ENCODE measurements at regions not wholly inside any gene's neighbourhood (a gene's known extent, or its start where the extent isn't known, plus 50 kb on each side); places are given as distances from the start of the nearest gene placed in this dataset.

DNA sequence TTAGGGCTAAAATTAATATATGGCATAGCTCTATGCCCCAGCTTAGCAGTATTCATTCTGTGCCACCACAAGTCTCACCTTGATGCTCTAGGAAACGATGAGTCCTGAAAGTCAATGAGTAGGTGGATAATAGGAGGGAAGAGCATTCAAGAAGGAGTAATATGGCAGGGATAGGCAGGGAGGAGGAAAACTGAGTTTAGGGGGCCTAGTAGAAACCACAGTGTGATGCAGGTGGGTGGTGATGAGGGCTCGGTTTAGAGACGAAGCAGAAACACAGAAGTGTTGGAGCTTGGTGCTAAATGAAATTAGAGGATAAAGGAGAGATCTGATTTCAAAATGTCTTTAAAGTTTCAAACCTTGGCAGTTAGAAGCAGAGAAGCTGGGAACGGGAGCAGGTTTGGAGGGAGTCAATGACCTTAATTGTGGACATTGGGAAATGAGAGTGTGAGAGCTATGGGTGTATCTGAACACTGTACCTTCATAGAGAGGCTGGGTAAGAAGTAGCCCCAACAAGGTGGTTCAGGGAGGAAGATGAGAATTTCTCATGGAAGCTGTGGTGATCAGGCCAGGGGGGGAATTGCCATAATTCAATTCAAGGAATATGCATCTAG lies 144.7 kb upstream of the CPSF6 start:
- Histone ChIP-seq H3K4me2 (ENCODE audit: low read length) (no peak overlapping the region), H3K9me3 (ENCODE audit: insufficient read depth, low read length) (no peaks in the 10 kb centered on the region), H3K4me1 (ENCODE audit: low read length) (no peaks in the 10 kb centered on the region), H3K27ac (ENCODE audit: low read length) (no peak overlapping the region), H2AFZ (ENCODE audit: low read depth, low read length) (no peak overlapping the region), H3K79me2 (ENCODE audit: low read length) (no peaks in the 10 kb centered on the region), H3K27me3 (ENCODE audit: low read depth, low read length) (peaks cover 16% of the 10 kb centered on the region), H3K4me3 (ENCODE audit: low read length) (no peak overlapping the region), H4K20me1 (ENCODE audit: insufficient read depth, low read length) (no peaks in the 10 kb centered on the region), H3K9ac (ENCODE audit: low read length) (no peak overlapping the region), H3K36me3 (replicated peaks; ENCODE audit: low read depth, low read length) (no peaks in the 10 kb centered on the region)
- TF ChIP-seq, protein P1, sequence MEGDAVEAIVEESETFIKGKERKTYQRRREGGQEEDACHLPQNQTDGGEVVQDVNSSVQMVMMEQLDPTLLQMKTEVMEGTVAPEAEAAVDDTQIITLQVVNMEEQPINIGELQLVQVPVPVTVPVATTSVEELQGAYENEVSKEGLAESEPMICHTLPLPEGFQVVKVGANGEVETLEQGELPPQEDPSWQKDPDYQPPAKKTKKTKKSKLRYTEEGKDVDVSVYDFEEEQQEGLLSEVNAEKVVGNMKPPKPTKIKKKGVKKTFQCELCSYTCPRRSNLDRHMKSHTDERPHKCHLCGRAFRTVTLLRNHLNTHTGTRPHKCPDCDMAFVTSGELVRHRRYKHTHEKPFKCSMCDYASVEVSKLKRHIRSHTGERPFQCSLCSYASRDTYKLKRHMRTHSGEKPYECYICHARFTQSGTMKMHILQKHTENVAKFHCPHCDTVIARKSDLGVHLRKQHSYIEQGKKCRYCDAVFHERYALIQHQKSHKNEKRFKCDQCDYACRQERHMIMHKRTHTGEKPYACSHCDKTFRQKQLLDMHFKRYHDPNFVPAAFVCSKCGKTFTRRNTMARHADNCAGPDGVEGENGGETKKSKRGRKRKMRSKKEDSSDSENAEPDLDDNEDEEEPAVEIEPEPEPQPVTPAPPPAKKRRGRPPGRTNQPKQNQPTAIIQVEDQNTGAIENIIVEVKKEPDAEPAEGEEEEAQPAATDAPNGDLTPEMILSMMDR (IDR thresholded peaks at IDR 0.05; ENCODE audit: low read depth, low read length): no peak
- no peak for TF ChIP-seq EZH2phosphoT487 (IDR thresholded peaks at IDR 0.05; ENCODE audit: low read depth)

DNA sequence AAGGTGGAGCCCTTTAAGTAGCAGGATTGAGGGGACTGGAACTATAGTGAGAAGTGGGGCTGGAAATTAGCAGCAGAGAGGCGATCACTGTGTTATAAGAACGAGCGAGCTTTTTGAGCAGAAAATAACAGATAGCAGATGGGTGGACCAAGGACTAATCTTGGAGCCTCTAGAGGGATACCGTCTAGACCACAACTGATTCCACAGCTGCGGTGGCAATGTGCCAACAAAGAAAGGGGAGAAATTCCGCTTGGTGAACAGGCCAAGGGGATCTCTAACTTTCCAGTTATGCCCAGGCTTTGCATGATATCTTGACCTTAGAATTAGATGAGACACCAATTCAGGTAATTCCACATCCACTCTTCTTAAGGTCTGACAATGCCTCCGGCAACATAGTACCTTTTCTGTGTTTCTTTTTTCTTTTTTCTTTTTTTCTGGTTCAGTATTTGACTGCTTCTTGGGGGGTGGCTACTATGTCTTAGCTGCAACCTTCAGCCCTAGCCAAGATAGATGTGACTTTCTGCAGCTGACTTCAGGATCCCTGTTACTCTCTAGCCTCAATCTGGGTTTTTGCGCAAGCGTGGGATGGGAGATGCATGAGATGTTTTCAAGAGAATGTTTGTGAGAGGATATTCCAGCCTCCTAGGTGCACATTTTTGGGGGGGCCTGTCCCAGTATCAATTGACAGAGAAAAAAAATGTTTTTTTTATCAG lies 143.4 kb upstream of the CPSF6 start:
- Histone ChIP-seq H3K27me3 (ENCODE audit: low read depth, low read length) (peaks cover 16% of the 10 kb centered on the region; the same call in 1 of the 2 replicates), H3K9ac (ENCODE audit: low read length) (no peak overlapping the region), H3K27ac (ENCODE audit: low read length) (no peak overlapping the region), H3K79me2 (ENCODE audit: low read length) (no peaks in the 10 kb centered on the region), H3K36me3 (replicated peaks; ENCODE audit: low read depth, low read length) (no peaks in the 10 kb centered on the region), H3K4me3 (ENCODE audit: low read length) (no peak overlapping the region), H3K9me3 (ENCODE audit: insufficient read depth, low read length) (no peaks in the 10 kb centered on the region), H3K4me2 (ENCODE audit: low read length) (no peak overlapping the region), H2AFZ (ENCODE audit: low read depth, low read length) (no peak overlapping the region), H4K20me1 (ENCODE audit: insufficient read depth, low read length) (no peaks in the 10 kb centered on the region), H3K4me1 (ENCODE audit: low read length) (no peaks in the 10 kb centered on the region)
- TF ChIP-seq, protein P1 (IDR thresholded peaks at IDR 0.05; ENCODE audit: low read depth, low read length): no peak
- no peak for TF ChIP-seq EZH2phosphoT487 (IDR thresholded peaks at IDR 0.05; ENCODE audit: low read depth)

DNA sequence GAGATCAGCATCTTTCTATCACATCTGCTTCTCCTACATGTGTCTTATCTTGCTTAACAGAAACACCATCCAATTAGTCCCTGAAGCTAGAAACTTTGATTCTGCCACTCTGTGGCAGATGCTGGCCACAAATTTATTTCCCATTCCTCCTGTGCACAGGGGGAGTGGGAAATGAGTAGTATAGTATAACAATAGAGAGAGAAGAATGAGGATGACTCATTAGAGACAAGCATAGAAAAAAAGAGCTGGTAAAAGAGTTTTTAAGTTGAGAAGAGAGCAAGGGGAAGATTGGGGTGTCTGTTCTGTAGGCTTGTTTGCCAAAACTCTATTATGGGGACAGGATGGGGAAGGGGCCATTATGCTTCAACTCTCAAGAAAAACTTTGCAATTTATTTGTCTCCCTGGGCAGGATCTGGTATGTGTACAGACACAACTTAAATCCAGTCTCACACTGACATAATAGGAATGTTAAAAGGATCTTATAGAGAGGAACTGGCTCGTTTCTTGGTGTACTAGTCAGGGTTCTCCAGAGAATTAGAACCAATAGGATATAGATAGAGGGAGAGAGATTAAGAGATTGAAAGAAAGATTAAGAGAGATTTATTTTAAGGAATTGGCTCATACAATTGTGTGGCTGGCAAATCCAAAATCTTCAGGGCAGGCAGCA lies 142.6 kb upstream of the CPSF6 start:
- H3K9me3 ChIP-seq (ENCODE audit: insufficient read depth, low read length): no peaks in the 10 kb centered on the region
- no peaks in the 10 kb centered on the region for H4K20me1 ChIP-seq (ENCODE audit: insufficient read depth, low read length)
- H3K79me2 ChIP-seq (ENCODE audit: low read length): no peaks in the 10 kb centered on the region
- H3K36me3 ChIP-seq (replicated peaks; ENCODE audit: low read depth, low read length): no peaks in the 10 kb centered on the region
- H3K27ac ChIP-seq (ENCODE audit: low read length): no peak overlapping the region
- no peak overlapping the region for H3K4me2 ChIP-seq (ENCODE audit: low read length)
- no peak overlapping the region for H3K4me3 ChIP-seq (ENCODE audit: low read length)
- H2AFZ ChIP-seq (ENCODE audit: low read depth, low read length): no peak overlapping the region
- H3K27me3 ChIP-seq (ENCODE audit: low read depth, low read length): peaks cover 11% of the 10 kb centered on the region; the same call in 1 of the 2 replicates
- TF ChIP-seq, protein P1 (IDR thresholded peaks at IDR 0.05; ENCODE audit: low read depth, low read length): no peak
- TF ChIP-seq EZH2phosphoT487 (IDR thresholded peaks at IDR 0.05; ENCODE audit: low read depth): no peak
- H3K9ac ChIP-seq (ENCODE audit: low read length): no peak overlapping the region
- H3K4me1 ChIP-seq (ENCODE audit: low read length): no peaks in the 10 kb centered on the region

Data from OCI-LY3 (cell line).